K562 (cell line): ENCODE measurements at regions not wholly inside any gene's neighbourhood (a gene's known extent, or its start where the extent isn't known, plus 50 kb on each side); places are given as distances from the start of the nearest gene placed in this dataset.

Source experiments
- ATAC-seq: fragments of 200-7000 bp; cut with Tn5 transposase; 3 replicates; pipeline ENCODE4 v1.9.1; 2020; ENCODE audit warnings: moderate library complexity
- BruUV-seq: library from RNA; stranded (reverse); fragments of 400-500 nt; replicated peaks from 2 replicates; lab custom pipeline; 2021; lab: Mats Ljungman, UMichigan
- CTCF ChIA-PET: fragments of 300-600 bp; formaldehyde crosslinking; extraction: SDS; loops from one replicate; lab custom pipeline; 2021; ENCODE audit warnings: low intra/inter-chr PET ratio; lab: Yijun Ruan, JAX
- POLR2A ChIA-PET: fragments of 300-600, 350-650 bp; sonication (Branson Sonifier 250); formaldehyde crosslinking; extraction: SDS; loops from one replicate; lab custom pipeline; 2021; ENCODE audit warnings: antibody characterized with exemption, inconsistent platforms; lab: Yijun Ruan, JAX
- DNase-seq, 4 experiments: peaks; one replicate each; pipeline versions ENCODE4 v3.0.0 to v3.0.0-alpha.2; 2011 to 2018; ENCODE audit warnings: low spot score in 3 of 4, mixed read lengths in 3 of 4; ENCODE audit errors: extremely low read depth in 1 of 4
- FAIRE-seq: peaks from 2 replicates; lab custom pipeline; 2011; peaks lifted over from hg19 to GRCh38; lab: Jason Lieb, UNC
- H2AFZ ChIP-seq: 2 replicates; pipeline ENCODE4 v1.6.0; 2011; ENCODE audit warnings: low read depth, low read length, control low read depth, inconsistent platforms
- H3K27ac ChIP-seq: fragments of 200-600 bp; 3 replicates; pipeline ENCODE4 v1.8.0; 2011; ENCODE audit warnings: low read depth, mild to moderate bottlenecking, control low read depth, inconsistent platforms, low read length, moderate library complexity, mixed read lengths; ENCODE audit errors: extremely low read depth
- H3K27me3 ChIP-seq, 2 experiments: fragments of 300-600 bp in 1 of 2; 2 replicates in 1 of 2; 3 replicates in 1 of 2; pipeline versions ENCODE4 v1.6.0 to v1.8.0; 2011; ENCODE audit warnings: inconsistent platforms in 2 of 2, low read length in 2 of 2, mild to moderate bottlenecking in 1 of 2, mixed read lengths in 1 of 2, moderate library complexity in 1 of 2; ENCODE audit not compliant: control insufficient read depth in 2 of 2, insufficient read depth in 2 of 2
- H3K36me3 ChIP-seq: fragments of 300-600 bp; 3 replicates; pipeline ENCODE4 v1.8.0; 2011; ENCODE audit warnings: mild to moderate bottlenecking, low read length, inconsistent platforms; ENCODE audit not compliant: control insufficient read depth, insufficient read depth
- H3K4me1 ChIP-seq, 2 experiments: fragments of 200-600 bp in 1 of 2; replicated peaks in 1 of 2; 2 replicates in 1 of 2; 3 replicates in 1 of 2; pipeline versions ENCODE4 v1.5.1 to v1.8.0; 2011; ENCODE audit warnings: inconsistent platforms in 2 of 2, low read length in 2 of 2, mild to moderate bottlenecking in 1 of 2, mixed read lengths in 1 of 2, moderate library complexity in 1 of 2; ENCODE audit not compliant: control insufficient read depth in 2 of 2, insufficient read depth in 2 of 2
- H3K4me2 ChIP-seq: 2 replicates; pipeline ENCODE4 v1.6.1; 2011; ENCODE audit warnings: low read length, control low read depth, inconsistent platforms, mixed read lengths; ENCODE audit not compliant: insufficient read depth
- H3K4me3 ChIP-seq: fragments of 200-600 bp; sonication (generic), shearing (Covaris generic); 2 replicates; pipeline ENCODE4 v1.5.1; 2016; ENCODE audit warnings: control low read depth, inconsistent platforms
- H3K79me2 ChIP-seq: fragments of 200-600 bp; 3 replicates; pipeline ENCODE4 v1.8.0; 2011; ENCODE audit warnings: low read length, inconsistent platforms; ENCODE audit not compliant: control insufficient read depth, insufficient read depth
- H3K9ac ChIP-seq, 2 experiments: 2 replicates each; pipeline versions ENCODE4 v1.6.0 to v1.6.1; 2011; ENCODE audit warnings: low read depth in 2 of 2, low read length in 2 of 2, control low read depth in 1 of 2, inconsistent platforms in 1 of 2, mild to moderate bottlenecking in 1 of 2, mixed read lengths in 1 of 2; ENCODE audit not compliant: insufficient read depth in 1 of 2
- H3K9me1 ChIP-seq: one replicate; pipeline ENCODE4 v1.6.0; 2011; ENCODE audit warnings: inconsistent platforms, mild to moderate bottlenecking, low read length, moderate library complexity; ENCODE audit not compliant: control insufficient read depth, insufficient read depth
- H3K9me3 ChIP-seq: replicated peaks from 2 replicates; pipeline ENCODE4 v1.5.1; 2011; ENCODE audit warnings: low read depth, low read length, inconsistent platforms; ENCODE audit not compliant: control insufficient read depth, insufficient read depth
- H4K20me1 ChIP-seq: replicated peaks from 2 replicates; pipeline ENCODE4 v1.6.1; 2011; ENCODE audit warnings: low read length, inconsistent platforms, mixed read lengths; ENCODE audit not compliant: control insufficient read depth, insufficient read depth
- CCNT2 ChIP-seq: IDR thresholded peaks from 2 replicates; pipeline ENCODE4 v1.6.1; 2011; ENCODE audit warnings: borderline replicate concordance, low read depth, mild to moderate bottlenecking, moderate library complexity, mixed read lengths, low read length; ENCODE audit not compliant: insufficient read length; ENCODE audit errors: extremely low read depth
- CREB1 ChIP-seq, 2 experiments: sonication (generic) in 1 of 2; formaldehyde crosslinking in 1 of 2; IDR thresholded peaks; 2 replicates each; pipeline versions ENCODE4 v1.6.1 to v1.8.0; 2012 to 2022; ENCODE audit warnings: inconsistent platforms in 1 of 2, mild to moderate bottlenecking in 1 of 2, missing genetic modification reagents in 1 of 2, moderate library complexity in 1 of 2
- DNMT1 ChIP-seq: fragments of 450-650 bp; IDR thresholded peaks from 2 replicates; pipeline ENCODE4 v1.6.1; 2016; ENCODE audit warnings: antibody characterized with exemption, mild to moderate bottlenecking
- NR2F6 ChIP-seq: fragments of 450-650 bp; formaldehyde crosslinking; IDR thresholded peaks from 2 replicates; pipeline ENCODE4 v1.4.0; 2020; ENCODE audit warnings: mild to moderate bottlenecking
- NR4A1 ChIP-seq, 2 experiments: fragments of 250-450 bp in 1 of 2; fragments of 450-650 bp in 1 of 2; sonication (Bioruptor Pico) in 1 of 2; IDR thresholded peaks; 2 replicates each; pipeline versions ENCODE4 v1.4.0 to v1.6.1; 2016 to 2020; ENCODE audit warnings: mild to moderate bottlenecking in 2 of 2, missing compliant biosample characterization in 1 of 2, missing genetic modification characterization in 1 of 2, moderate library complexity in 1 of 2
- TARDBP ChIP-seq: fragments of 450-650 bp; IDR thresholded peaks from 2 replicates; pipeline ENCODE4 v1.6.1; 2016
- ZC3H8 ChIP-seq: fragments of 450-650 bp; IDR thresholded peaks from 2 replicates; pipeline ENCODE4 v1.6.1; 2017
- ZFP1 ChIP-seq: fragments of 450-650 bp; formaldehyde crosslinking; IDR thresholded peaks from 2 replicates; pipeline ENCODE4 v1.4.0; 2020; ENCODE audit warnings: mild to moderate bottlenecking, mixed read lengths
- WGBS: fragments of 100-300 bp; shearing (Covaris generic); methylation state at CpG from one replicate; pipeline ENCODE4 v1.1.6; 2016; ENCODE audit warnings: low coverage, mixed read lengths; ENCODE audit not compliant: insufficient coverage; ENCODE audit errors: missing lambda C conversion rate; 5-methylcytosine and 5-hydroxymethylcytosine counted together
- in situ Hi-C: fragments of 300-500 bp; cut with MboI; formaldehyde crosslinking; loops from 4 replicates; pipeline ENCODE4 v1.15.0; 2018; ENCODE audit warnings: inconsistent platforms, mixed read lengths
- intact Hi-C: fragments of 100-400 bp; cut with micrococcal nuclease; formaldehyde crosslinking; loops from 2 replicates; pipeline ENCODE4 v1.14.2; 2022
- TF ChIP-seq, protein P1 (sequence below): fragments of 450-650 bp; IDR thresholded peaks from 2 replicates; pipeline ENCODE4 v1.6.1; 2016; ENCODE audit warnings: low read depth, mild to moderate bottlenecking, moderate library complexity
- TF ChIP-seq, protein P2 (sequence below): sonication (generic); formaldehyde crosslinking; IDR thresholded peaks from 2 replicates; pipeline ENCODE4 v1.8.0; 2022; ENCODE audit warnings: mild to moderate bottlenecking, missing genetic modification reagents, borderline replicate concordance

DNA sequence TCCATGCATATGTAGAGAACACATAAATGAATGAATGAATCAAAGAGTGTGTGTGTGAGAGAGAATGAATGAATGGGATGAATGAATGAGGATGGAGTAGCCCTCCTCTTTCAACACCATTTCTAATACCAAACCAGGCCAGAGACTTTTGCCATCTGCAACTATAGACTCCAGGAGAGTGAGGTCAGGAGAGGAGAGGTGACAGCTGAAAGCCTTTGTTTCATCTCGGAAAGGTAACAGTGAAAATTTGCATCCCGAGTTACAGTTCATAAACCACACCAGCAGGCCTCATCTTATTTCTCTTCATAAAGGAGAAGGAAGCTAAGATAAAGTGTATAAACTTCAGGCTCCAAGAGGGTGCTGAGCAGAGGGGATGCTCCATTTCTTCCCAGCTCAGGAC is 255.3 kb upstream of the KLF4 start:
- no TSS peak for BruUV-seq
- no peaks in the 10 kb centered on the region for H3K36me3 ChIP-seq
- H2AFZ ChIP-seq: no peak overlapping the region
- TF ChIP-seq, protein P1, sequence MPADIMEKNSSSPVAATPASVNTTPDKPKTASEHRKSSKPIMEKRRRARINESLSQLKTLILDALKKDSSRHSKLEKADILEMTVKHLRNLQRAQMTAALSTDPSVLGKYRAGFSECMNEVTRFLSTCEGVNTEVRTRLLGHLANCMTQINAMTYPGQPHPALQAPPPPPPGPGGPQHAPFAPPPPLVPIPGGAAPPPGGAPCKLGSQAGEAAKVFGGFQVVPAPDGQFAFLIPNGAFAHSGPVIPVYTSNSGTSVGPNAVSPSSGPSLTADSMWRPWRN: no peak
- TF ChIP-seq ZFP1 (no peak), CREB1 (IDR thresholded peaks at IDR 0.05) (no peak), CREB1 (CRISPR knock-in tag; IDR thresholded peaks at IDR 0.05) (no peak), DNMT1 (no peak), ZC3H8 (no peak), CCNT2 (no peak), TARDBP (no peak), NR4A1 (CRISPR knock-in tag; IDR thresholded peaks at IDR 0.05) (no peak), NR4A1 (tag; IDR thresholded peaks at IDR 0.05) (no peak), NR2F6 (CRISPR knock-in tag) (no peak)
- TF ChIP-seq, protein P2, sequence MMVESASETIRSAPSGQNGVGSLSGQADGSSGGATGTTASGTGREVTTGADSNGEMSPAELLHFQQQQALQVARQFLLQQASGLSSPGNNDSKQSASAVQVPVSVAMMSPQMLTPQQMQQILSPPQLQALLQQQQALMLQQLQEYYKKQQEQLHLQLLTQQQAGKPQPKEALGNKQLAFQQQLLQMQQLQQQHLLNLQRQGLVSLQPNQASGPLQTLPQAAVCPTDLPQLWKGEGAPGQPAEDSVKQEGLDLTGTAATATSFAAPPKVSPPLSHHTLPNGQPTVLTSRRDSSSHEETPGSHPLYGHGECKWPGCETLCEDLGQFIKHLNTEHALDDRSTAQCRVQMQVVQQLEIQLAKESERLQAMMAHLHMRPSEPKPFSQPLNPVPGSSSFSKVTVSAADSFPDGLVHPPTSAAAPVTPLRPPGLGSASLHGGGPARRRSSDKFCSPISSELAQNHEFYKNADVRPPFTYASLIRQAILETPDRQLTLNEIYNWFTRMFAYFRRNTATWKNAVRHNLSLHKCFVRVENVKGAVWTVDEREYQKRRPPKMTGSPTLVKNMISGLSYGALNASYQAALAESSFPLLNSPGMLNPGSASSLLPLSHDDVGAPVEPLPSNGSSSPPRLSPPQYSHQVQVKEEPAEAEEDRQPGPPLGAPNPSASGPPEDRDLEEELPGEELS: no peak
- WGBS: 7% methylated on average over 2 of the region's 2 CpGs
- H3K27me3 ChIP-seq: peaks cover 13 to 20% of the 10 kb centered on the region in 2 experiments
- no peaks in the 10 kb centered on the region for H3K79me2 ChIP-seq
- H4K20me1 ChIP-seq: no peaks in the 10 kb centered on the region
- POLR2A ChIA-PET: interaction anchor here (0.7 kb wide), 1 partner anchor 61 kb away, joined by 3 read pairs; no protein-coding TSS in a partner anchor
- H3K9ac ChIP-seq: no peak overlapping the region
- no peak overlapping the region for H3K4me3 ChIP-seq
- no peak for ATAC-seq
- H3K4me1 ChIP-seq: peaks cover 4 to 6% of the 10 kb centered on the region in 2 experiments; a peak in 3 of 5 replicates
- DNase-seq: no peak
- FAIRE-seq: no peak
- intact Hi-C loops (no loop called here), in situ Hi-C loops (no loop called here)
- no peak overlapping the region for H3K27ac ChIP-seq
- CTCF ChIA-PET: no interaction called here
- no peak overlapping the region for H3K4me2 ChIP-seq
- H3K9me3 ChIP-seq: no peaks in the 10 kb centered on the region
- H3K9me1 ChIP-seq: no peaks in the 10 kb centered on the region
